ENCODE measurements at regions not wholly inside any gene's neighbourhood (a gene's known extent, or its start where the extent isn't known, plus 50 kb on each side); places are given as distances from the start of the nearest gene placed in this dataset.

DNA sequence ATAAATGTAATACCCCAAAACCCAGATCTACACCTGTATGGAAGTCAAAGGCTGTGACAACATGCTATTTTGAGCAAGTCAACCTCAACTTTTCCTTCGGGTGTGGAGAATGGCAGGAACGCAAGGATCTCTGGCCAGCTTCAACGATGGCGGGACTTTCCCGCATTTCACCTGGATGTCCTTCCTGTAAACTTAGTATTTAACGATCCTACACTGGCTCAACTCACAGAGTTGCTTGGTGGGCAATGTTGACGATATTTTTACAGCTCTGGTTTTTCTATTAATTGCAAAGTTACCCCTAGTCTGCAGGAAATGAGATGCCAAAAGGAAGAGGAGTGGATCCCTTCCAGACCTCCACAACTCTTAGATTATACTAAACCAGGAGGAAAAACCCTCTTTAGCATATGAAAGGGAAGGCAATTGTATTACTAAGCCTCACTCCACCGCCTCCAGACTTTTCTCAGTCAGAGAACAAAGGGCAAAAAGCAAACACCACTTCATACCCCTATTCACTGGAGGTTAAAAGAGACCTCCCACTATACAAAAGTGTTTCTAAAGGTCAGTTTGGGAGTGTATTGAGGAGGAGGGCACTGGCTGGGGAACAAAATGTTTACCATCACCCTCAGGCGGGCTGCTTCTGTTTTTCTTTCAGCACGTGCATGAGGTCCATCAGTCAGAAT is 56.5 kb upstream of the ACVR1 start:
- Histone ChIP-seq H3K4me3 (no peak overlapping the region), H3K36me3 (no peaks in the 10 kb centered on the region), H3K27ac (no peak overlapping the region), H3K9me3 (no peaks in the 10 kb centered on the region), H3K27me3 (no peaks in the 10 kb centered on the region), H3K4me1 (no peaks in the 10 kb centered on the region)
- DNase-seq (no peak), ATAC-seq (no peak)
- intact Hi-C loops (cut with DNase I): no loop called here
- no peak for TF ChIP-seq CTCF (IDR thresholded peaks at IDR 0.05)

DNA sequence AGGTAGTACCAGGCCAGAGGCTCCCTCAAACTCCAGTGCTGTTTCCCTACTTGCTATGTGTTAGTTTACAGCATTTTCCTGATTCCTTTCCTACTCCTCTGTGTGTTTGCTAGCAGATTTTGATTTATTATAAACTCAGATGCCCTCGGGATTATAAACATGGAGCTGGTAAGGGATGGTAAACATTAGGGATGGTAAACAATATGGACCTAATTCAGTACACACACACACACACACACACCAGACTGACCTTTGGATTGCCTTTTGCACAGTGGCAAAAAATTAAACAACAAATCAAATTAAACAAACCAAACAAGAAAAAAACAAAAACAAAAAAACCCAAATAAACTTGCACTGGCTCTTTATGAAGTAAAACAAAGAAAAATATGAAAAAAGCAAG is 55.4 kb upstream of the ACVR1 start:
- Histone ChIP-seq H3K27me3 (no peaks in the 10 kb centered on the region), H3K36me3 (no peaks in the 10 kb centered on the region), H3K9me3 (no peaks in the 10 kb centered on the region), H3K4me1 (no peaks in the 10 kb centered on the region), H3K27ac (no peak overlapping the region), H3K4me3 (no peak overlapping the region)
- TF ChIP-seq CTCF (IDR thresholded peaks at IDR 0.05): no peak
- no peak for ATAC-seq
- no peak for DNase-seq
- intact Hi-C loops (cut with DNase I): no loop called here

- no peaks in the 10 kb centered on the region for H3K36me3 ChIP-seq
- intact Hi-C loops (cut with DNase I): no loop called here
- H3K27ac ChIP-seq: no peak overlapping the region
- no peak overlapping the region for H3K4me3 ChIP-seq
- no peak for ATAC-seq
- no peak for DNase-seq
- H3K27me3 ChIP-seq: no peaks in the 10 kb centered on the region
- no peaks in the 10 kb centered on the region for H3K4me1 ChIP-seq
- no peak for TF ChIP-seq CTCF (IDR thresholded peaks at IDR 0.05)
- H3K9me3 ChIP-seq: no peaks in the 10 kb centered on the region
Observed at GRCh38 chr2:157930728-157931127, 54.6 kb upstream of the ACVR1 start.

GRCh38 chr2:157929871-157930667 is 53.9 kb upstream of the ACVR1 start:
- Histone ChIP-seq H3K4me1 (no peaks in the 10 kb centered on the region), H3K9me3 (no peaks in the 10 kb centered on the region), H3K36me3 (no peaks in the 10 kb centered on the region), H3K27ac (no peak overlapping the region), H3K4me3 (no peak overlapping the region), H3K27me3 (no peaks in the 10 kb centered on the region)
- no peak for DNase-seq
- intact Hi-C loops (cut with DNase I): no loop called here
- no peak for ATAC-seq
- TF ChIP-seq CTCF (IDR thresholded peaks at IDR 0.05): no peak

- Histone ChIP-seq H3K9me3 (no peaks in the 10 kb centered on the region), H3K4me3 (no peak overlapping the region), H3K27me3 (no peaks in the 10 kb centered on the region), H3K4me1 (no peaks in the 10 kb centered on the region), H3K36me3 (no peaks in the 10 kb centered on the region), H3K27ac (no peak overlapping the region)
- no peak for TF ChIP-seq CTCF (IDR thresholded peaks at IDR 0.05)
- ATAC-seq: no peak
- intact Hi-C loops (cut with DNase I): no loop called here
- no peak for DNase-seq
Observed at GRCh38 chr2:157928372-157928771, 52.2 kb upstream of the ACVR1 start.

All from left lung (tissue), 4 donors.